ENCODE measurements at regions not wholly inside any gene's neighbourhood (a gene's known extent, or its start where the extent isn't known, plus 50 kb on each side); places are given as distances from the start of the nearest gene placed in this dataset.
"Not testable (repeated sequence)": the region's sequence is repeated elsewhere in the genome, so short reads cannot be mapped to it uniquely, and the experiment has no call there.

GRCh38 chr4:111398906-111399330, 746.3 kb upstream of the FAM241A start:
- ATAC-seq (ENCODE audit: poor library complexity) (peak; percentile 89), DNase-seq (no peak)
- intact Hi-C loops (cut with DNase I): no loop called here

DNA sequence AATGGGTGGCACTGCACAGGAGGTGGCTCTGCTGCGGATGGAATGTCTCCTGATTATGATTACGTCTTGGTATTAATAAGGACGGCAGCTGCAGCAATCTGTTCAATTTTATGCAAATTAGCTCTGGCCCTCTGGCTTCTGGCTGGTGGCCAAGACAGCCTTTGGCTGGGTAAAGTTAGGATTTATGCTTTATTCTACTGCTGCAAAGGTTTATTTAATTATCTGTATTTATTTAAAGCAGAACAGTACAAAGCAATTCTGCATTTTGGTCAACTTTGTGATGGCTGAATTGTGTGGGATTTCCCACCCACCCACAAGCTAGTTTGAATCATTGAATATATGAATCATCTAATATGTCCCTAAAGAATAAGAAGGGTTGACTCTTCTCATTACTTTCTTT, 745.6 kb upstream of the FAM241A start:
- ATAC-seq (ENCODE audit: poor library complexity) (peak; percentile 31), DNase-seq (no peak)
- intact Hi-C loops (cut with DNase I): no loop called here

GRCh38 chr4:111400741-111401140, 744.5 kb upstream of the FAM241A start:
- intact Hi-C loops (cut with DNase I): no loop called here
- DNase-seq (no peak), ATAC-seq (ENCODE audit: poor library complexity) (peak; percentile 88)

GRCh38 chr4:111404673-111405072, 740.6 kb upstream of the FAM241A start:
- intact Hi-C loops (cut with DNase I): no loop called here
- DNase-seq (no peak), ATAC-seq (ENCODE audit: poor library complexity) (no peak)

DNA sequence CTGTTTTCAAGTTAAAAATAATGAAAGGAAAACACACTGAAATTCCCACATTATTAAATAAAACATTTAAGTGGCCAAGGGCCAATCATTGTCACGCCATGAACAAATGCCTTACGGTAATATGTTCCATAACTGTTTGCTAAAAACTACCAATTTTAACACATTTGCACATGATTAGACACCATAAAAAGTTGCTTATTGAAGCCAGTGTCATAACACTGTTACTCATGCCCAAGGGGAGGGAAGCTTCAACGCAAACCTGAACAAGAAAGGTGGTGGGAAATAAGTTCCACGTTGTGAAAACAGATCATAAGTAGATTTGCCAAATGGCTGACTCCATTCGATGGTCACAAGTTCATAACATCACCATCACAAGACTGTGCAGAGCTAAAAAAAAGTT, 739.3 kb upstream of the FAM241A start:
- intact Hi-C loops (cut with DNase I): no loop called here
- DNase-seq (no peak), ATAC-seq (ENCODE audit: poor library complexity) (no peak)

DNA sequence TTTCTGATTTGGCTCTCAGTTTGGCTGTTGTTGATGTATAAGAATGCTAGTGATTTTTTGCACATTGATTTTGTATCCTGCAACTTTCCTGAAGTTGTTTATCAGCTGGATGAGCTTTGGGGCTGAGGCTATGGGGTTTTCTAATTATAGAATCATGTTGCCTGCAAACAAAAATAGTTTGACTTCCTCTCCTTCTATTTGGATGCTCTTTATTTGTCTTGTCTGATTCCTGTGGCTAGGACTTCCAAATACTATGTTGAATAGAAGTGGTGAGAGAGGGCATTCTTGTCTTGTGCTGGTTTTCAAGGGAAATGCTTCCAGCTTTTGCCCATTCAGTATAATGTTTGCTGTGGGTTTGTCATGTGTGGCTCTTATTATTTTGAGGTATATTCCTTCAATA, 734.7 kb upstream of the FAM241A start:
- ATAC-seq (ENCODE audit: poor library complexity) (no peak), DNase-seq (no peak)
- intact Hi-C loops (cut with DNase I): no loop called here

GRCh38 chr4:111417521-111417920, 727.7 kb upstream of the FAM241A start:
- ATAC-seq (ENCODE audit: poor library complexity) (no peak), DNase-seq (no peak)
- intact Hi-C loops (cut with DNase I): no loop called here

GRCh38 chr4:111433441-111433840, 711.8 kb upstream of the FAM241A start:
- DNase-seq (no peak), ATAC-seq (ENCODE audit: poor library complexity) (no peak)
- intact Hi-C loops (cut with DNase I): no loop called here

- no peak for DNase-seq
- intact Hi-C loops (cut with DNase I): no loop called here
- no peak for ATAC-seq (ENCODE audit: poor library complexity)
Measured at GRCh38 chr4:111434586-111434985, 710.7 kb upstream of the FAM241A start.

- intact Hi-C loops (cut with DNase I): no loop called here
- DNase-seq (no peak), ATAC-seq (ENCODE audit: poor library complexity) (no peak)
Measured at GRCh38 chr4:111435986-111436744, 709.1 kb upstream of the FAM241A start.

- intact Hi-C loops (cut with DNase I): no loop called here
- DNase-seq (no peak), ATAC-seq (ENCODE audit: poor library complexity) (no peak)
Measured at GRCh38 chr4:111441687-111442086, 703.6 kb upstream of the FAM241A start.

GRCh38 chr4:111444836-111445235, 700.4 kb upstream of the FAM241A start:
- intact Hi-C loops (cut with DNase I); ATAC-seq (ENCODE audit: poor library complexity); DNase-seq: not testable (repeated sequence)

- intact Hi-C loops (cut with DNase I): no loop called here
- no peak for DNase-seq
- no peak for ATAC-seq (ENCODE audit: poor library complexity)
Measured at GRCh38 chr4:111449657-111450056, 695.6 kb upstream of the FAM241A start.

DNA sequence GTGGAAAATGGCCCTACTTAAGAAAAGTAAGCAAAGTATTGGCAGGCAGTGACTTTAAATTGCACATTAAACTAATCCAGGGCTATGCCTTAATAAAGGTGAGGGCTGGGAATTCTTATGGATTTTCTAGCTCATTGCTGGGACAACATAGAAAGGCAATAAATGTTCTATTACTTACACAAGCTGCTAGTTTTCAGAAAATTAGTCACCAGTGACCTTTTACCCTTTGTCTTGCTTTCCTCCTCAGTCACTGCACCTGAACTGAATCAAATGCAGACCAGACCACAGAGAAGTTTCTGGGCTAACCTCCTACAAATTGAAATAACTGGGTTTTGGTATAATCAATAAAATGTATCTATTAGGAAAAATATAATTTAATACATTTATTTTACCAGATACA, 694.4 kb upstream of the FAM241A start:
- intact Hi-C loops (cut with DNase I): no loop called here
- DNase-seq (no peak), ATAC-seq (ENCODE audit: poor library complexity) (no peak)

DNA sequence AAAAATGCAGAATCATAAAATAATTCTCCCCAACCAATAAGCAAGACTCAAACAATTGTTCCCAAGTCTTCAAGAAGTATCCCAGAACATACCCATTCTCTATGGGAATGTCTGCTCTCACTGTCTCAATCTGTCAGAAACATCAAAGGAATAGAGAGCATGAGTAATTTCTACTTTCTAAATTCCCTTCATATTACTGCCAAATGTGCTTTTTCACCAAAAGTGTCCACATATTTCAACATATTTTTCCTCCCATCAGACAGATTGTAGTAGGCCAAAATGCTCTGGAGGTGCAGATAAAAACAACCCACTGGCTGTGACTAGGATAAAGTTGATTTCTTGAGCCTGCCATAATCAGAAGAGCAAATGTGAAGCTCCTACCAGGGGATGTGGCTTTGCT, 692.0 kb upstream of the FAM241A start:
- DNase-seq: no peak
- intact Hi-C loops (cut with DNase I): no loop called here
- ATAC-seq (ENCODE audit: poor library complexity): no peak

GRCh38 chr4:111454961-111455360, 690.3 kb upstream of the FAM241A start:
- no peak for ATAC-seq (ENCODE audit: poor library complexity)
- no peak for DNase-seq

GRCh38 chr4:111464251-111465045, 680.8 kb upstream of the FAM241A start:
- no peak for ATAC-seq (ENCODE audit: poor library complexity)
- DNase-seq: no peak
- intact Hi-C loops (cut with DNase I): no loop called here

More at GRCh38 chr4:111454961-111455360, 690.3 kb upstream of the FAM241A start:
- intact Hi-C loops (cut with DNase I): no loop called here

- DNase-seq (no peak), ATAC-seq (ENCODE audit: poor library complexity) (no peak)
- intact Hi-C loops (cut with DNase I): no loop called here
Measured at GRCh38 chr4:111466811-111467604, 678.2 kb upstream of the FAM241A start.

GRCh38 chr4:111475001-111475400, 670.3 kb upstream of the FAM241A start:
- no peak for DNase-seq
- intact Hi-C loops (cut with DNase I): loop anchor here (10.0 kb wide), 1 partner anchor 840 kb away; no protein-coding TSS in a partner anchor
- ATAC-seq (ENCODE audit: poor library complexity): peak; percentile 58
